Endodermal cell (in vitro differentiated cells): ENCODE measurements at regions not wholly inside any gene's neighbourhood (a gene's known extent, or its start where the extent isn't known, plus 50 kb on each side); places are given as distances from the start of the nearest gene placed in this dataset.
A peak's percentile ranks its signal among the peaks of the same experiment; 100 is the strongest.

ENCODE experiments used
- DNase-seq: peaks from one replicate; pipeline ENCODE4 v3.0.0-alpha.2; 2017
- H3K27ac ChIP-seq: 2 replicates; pipeline ENCODE4 v1.5.1; 2013; ENCODE audit warnings: mild to moderate bottlenecking, low read depth, low read length, moderate library complexity
- H3K27me3 ChIP-seq: 2 replicates; pipeline ENCODE4 v1.6.1; 2013; ENCODE audit warnings: mild to moderate bottlenecking, low read length, moderate library complexity; ENCODE audit not compliant: insufficient read depth, control insufficient read depth, poor library complexity, severe bottlenecking
- H3K36me3 ChIP-seq: 2 replicates; pipeline ENCODE4 v1.7.0; 2013; ENCODE audit warnings: mild to moderate bottlenecking, low read length, moderate library complexity; ENCODE audit not compliant: control insufficient read depth, insufficient read depth
- H3K4me1 ChIP-seq: one replicate; pipeline ENCODE4 v1.7.0; 2013; ENCODE audit warnings: low read length; ENCODE audit not compliant: control insufficient read depth, insufficient read depth
- H3K4me3 ChIP-seq: 2 replicates; pipeline ENCODE4 v1.5.1; 2013; ENCODE audit warnings: mild to moderate bottlenecking, low read length, moderate library complexity
- H3K9ac ChIP-seq: 2 replicates; pipeline ENCODE4 v1.6.1; 2013; ENCODE audit warnings: mild to moderate bottlenecking, low read length, moderate library complexity; ENCODE audit not compliant: poor library complexity, severe bottlenecking; ENCODE audit errors: extremely low read depth
- H3K9me3 ChIP-seq: 2 replicates; pipeline ENCODE4 v1.6.1; 2013; ENCODE audit warnings: mild to moderate bottlenecking, low read length, moderate library complexity; ENCODE audit not compliant: control insufficient read depth
- H3K27ac Mint-ChIP-seq: 2 replicates; pipeline ENCODE4 v1.8.0; 2020; ENCODE audit warnings: mixed read lengths
- H3K27me3 Mint-ChIP-seq: 2 replicates; pipeline ENCODE4 v1.8.0; 2021; ENCODE audit warnings: mild to moderate bottlenecking, mixed read lengths; ENCODE audit not compliant: insufficient read depth
- H3K36me3 Mint-ChIP-seq: 2 replicates; pipeline ENCODE4 v1.8.0; 2020; ENCODE audit warnings: low read depth, mixed read lengths
- H3K4me1 Mint-ChIP-seq: 2 replicates; pipeline ENCODE4 v1.8.0; 2020; ENCODE audit warnings: mixed read lengths
- H3K4me3 Mint-ChIP-seq: 2 replicates; pipeline ENCODE4 v1.8.0; 2020; ENCODE audit warnings: mild to moderate bottlenecking, moderate library complexity, mixed read lengths
- H3K9me3 Mint-ChIP-seq: 2 replicates; pipeline ENCODE4 v1.8.0; 2020; ENCODE audit warnings: mild to moderate bottlenecking, mixed read lengths
- WGBS, 2 experiments: methylation state at CpG; one replicate each; pipeline versions ENCODE4 v1.1.5 to v1.1.7; 2013; ENCODE audit warnings: missing lambda C conversion rate in 2 of 2, mixed read lengths in 1 of 2; ENCODE audit not compliant: insufficient coverage in 1 of 2, insufficient read length in 1 of 2; 5-methylcytosine and 5-hydroxymethylcytosine counted together
- TF ChIP-seq, protein P1 (sequence below): fragments of 200-600 bp; sonication (generic); conservative IDR thresholded peaks from 2 replicates; pipeline ENCODE4 v1.5.0; 2021; ENCODE audit warnings: antibody characterized with exemption, mild to moderate bottlenecking

DNA sequence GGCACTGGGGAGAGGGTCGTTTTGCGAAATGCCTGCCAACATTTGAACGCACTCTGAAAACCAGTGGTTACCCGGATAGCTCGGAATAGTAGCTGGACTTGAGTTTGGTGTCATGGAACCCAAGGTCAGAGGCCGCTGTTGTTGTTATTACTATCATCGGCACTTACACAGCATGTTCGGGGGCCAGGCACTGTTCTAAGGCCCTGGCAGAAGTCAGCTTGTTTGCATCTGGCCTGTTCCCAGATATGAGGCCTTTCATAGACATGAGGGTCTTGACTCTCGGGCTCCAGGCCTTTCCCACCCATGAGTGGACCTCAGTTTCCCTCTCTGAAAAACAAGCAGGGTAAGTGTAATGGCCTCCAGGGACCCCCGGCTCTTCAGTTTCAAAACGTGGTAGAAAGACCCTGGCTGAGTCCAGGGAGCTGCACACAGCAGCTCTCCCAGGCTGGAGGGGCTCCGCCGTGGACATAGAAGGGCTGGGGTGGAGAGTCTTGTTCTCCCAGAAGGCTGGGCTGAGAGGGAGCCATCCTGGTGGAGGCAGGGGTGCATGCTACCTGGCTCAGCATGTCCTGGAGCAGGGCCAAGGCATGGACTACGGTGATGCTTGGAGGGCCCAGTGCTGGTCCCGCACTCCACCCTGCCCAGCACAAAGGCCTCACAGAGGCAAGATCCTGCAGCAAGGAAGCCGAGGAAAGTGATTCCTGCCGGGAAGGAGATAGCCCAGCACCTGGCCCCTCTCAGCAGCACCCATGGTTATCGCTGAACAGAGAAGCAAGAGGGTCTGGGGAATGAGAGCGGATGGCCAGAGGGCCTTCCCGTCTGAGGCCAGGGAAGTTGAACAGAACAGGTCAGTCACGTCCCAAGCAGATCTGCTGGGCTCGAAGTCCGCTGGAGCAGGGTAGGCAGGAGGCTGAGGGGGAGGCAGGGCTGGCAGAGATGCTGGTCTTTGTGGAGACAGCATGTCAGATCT is 63.5 kb upstream of the C14orf180 start:
- no peaks in the 10 kb centered on the region for H3K36me3 ChIP-seq
- H3K27me3 ChIP-seq: no peaks in the 10 kb centered on the region
- Mint-ChIP-seq H3K9me3 (peaks cover 20% of the 10 kb centered on the region), H3K27me3 (no peaks in the 10 kb centered on the region), H3K36me3 (no peaks in the 10 kb centered on the region), H3K4me1 (no peaks in the 10 kb centered on the region), H3K27ac (no peak overlapping the region), H3K4me3 (no peak overlapping the region)
- DNase-seq: peak; percentile 20
- no peak overlapping the region for H3K9ac ChIP-seq
- H3K4me3 ChIP-seq: no peak overlapping the region
- WGBS, 2 experiments: 92 to 93% methylated on average over 19 to 23 of the region's 23 CpGs
- H3K27ac ChIP-seq: no peak overlapping the region
- no peaks in the 10 kb centered on the region for H3K4me1 ChIP-seq
- H3K9me3 ChIP-seq: no peaks in the 10 kb centered on the region
- TF ChIP-seq, protein P1, sequence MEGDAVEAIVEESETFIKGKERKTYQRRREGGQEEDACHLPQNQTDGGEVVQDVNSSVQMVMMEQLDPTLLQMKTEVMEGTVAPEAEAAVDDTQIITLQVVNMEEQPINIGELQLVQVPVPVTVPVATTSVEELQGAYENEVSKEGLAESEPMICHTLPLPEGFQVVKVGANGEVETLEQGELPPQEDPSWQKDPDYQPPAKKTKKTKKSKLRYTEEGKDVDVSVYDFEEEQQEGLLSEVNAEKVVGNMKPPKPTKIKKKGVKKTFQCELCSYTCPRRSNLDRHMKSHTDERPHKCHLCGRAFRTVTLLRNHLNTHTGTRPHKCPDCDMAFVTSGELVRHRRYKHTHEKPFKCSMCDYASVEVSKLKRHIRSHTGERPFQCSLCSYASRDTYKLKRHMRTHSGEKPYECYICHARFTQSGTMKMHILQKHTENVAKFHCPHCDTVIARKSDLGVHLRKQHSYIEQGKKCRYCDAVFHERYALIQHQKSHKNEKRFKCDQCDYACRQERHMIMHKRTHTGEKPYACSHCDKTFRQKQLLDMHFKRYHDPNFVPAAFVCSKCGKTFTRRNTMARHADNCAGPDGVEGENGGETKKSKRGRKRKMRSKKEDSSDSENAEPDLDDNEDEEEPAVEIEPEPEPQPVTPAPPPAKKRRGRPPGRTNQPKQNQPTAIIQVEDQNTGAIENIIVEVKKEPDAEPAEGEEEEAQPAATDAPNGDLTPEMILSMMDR: no peak

DNA sequence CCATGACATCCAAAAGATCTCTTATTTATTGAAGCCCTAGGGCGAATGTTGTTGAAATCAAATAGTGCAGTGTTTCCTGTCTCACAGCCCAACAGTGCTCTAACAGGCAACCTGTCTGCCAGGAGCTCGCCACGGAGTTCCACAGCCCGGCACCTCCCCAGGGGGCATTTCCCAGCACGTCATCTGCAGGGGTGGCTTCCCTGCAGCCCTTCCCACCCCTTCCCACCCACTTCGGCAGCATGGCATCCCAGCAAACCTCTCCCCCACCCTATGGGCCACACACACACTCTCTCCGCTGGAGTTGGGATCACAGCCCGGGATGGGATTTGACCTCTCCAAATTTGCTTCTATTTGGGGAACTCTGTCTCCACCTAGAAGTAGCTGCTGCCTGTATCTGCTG is 62.7 kb upstream of the C14orf180 start:
- Histone ChIP-seq H3K9me3 (no peaks in the 10 kb centered on the region), H3K4me1 (no peaks in the 10 kb centered on the region), H3K9ac (no peak overlapping the region), H3K27me3 (no peaks in the 10 kb centered on the region), H3K27ac (no peak overlapping the region), H3K4me3 (no peak overlapping the region), H3K36me3 (no peaks in the 10 kb centered on the region)
- Mint-ChIP-seq H3K4me1 (no peaks in the 10 kb centered on the region), H3K36me3 (no peaks in the 10 kb centered on the region), H3K9me3 (peaks cover 20% of the 10 kb centered on the region), H3K27ac (no peak overlapping the region), H3K4me3 (no peak overlapping the region), H3K27me3 (no peaks in the 10 kb centered on the region)
- TF ChIP-seq, protein P1: no peak
- WGBS, 2 experiments: 81 to 82% methylated on average over 6 to 8 of the region's 8 CpGs
- DNase-seq: peak; percentile 13

DNA sequence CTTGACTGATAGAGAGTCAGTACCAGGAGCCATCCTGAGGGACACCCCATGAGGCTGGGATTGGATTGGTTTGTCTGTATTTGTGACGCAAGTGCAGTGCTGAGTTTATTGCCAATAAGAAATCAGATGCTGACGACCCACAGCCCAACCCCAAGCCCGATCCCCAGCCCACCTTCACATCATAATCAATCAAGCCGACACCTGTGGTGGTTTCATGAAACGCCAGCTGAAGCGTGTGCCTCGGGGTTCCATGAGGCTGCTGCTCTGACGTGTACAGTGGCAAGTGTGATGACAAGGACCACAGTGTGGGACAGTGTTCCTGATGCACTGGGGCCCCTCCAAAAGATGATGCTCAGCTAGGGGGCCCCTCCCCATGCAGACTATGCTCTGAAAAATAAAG is 62.1 kb upstream of the C14orf180 start:
- Mint-ChIP-seq H3K36me3 (no peaks in the 10 kb centered on the region), H3K4me1 (no peaks in the 10 kb centered on the region), H3K9me3 (peaks cover 20% of the 10 kb centered on the region), H3K27me3 (no peaks in the 10 kb centered on the region), H3K4me3 (no peak overlapping the region), H3K27ac (no peak overlapping the region)
- no peaks in the 10 kb centered on the region for H3K36me3 ChIP-seq
- TF ChIP-seq, protein P1: no peak
- no peaks in the 10 kb centered on the region for H3K4me1 ChIP-seq
- H3K9me3 ChIP-seq: no peaks in the 10 kb centered on the region
- no peak overlapping the region for H3K27ac ChIP-seq
- 88 to 91% methylated on average over 7 to 8 of the region's 8 CpGs for WGBS, 2 experiments
- no peak overlapping the region for H3K9ac ChIP-seq
- DNase-seq: peak; percentile 22
- H3K27me3 ChIP-seq: no peaks in the 10 kb centered on the region
- H3K4me3 ChIP-seq: no peak overlapping the region
